VCaP (cell line): ENCODE measurements at regions not wholly inside any gene's neighbourhood (a gene's known extent, or its start where the extent isn't known, plus 50 kb on each side); places are given as distances from the start of the nearest gene placed in this dataset.

Experiments
- H3K27ac ChIP-seq: fragments of 450-650 bp; 2 replicates; pipeline ENCODE4 v1.5.1; 2017
- CTCF ChIP-seq: fragments of 450-650 bp; conservative IDR thresholded peaks from 2 replicates; pipeline ENCODE4 v1.5.1; 2017; ENCODE audit warnings: mild to moderate bottlenecking, moderate library complexity

- no peak overlapping the region for H3K27ac ChIP-seq
- no peak for TF ChIP-seq CTCF
These were observed 734.3 kb downstream of the STIM2 start for GRCh38 chr4:27594922-27595321.

- TF ChIP-seq CTCF, result no peak
These were observed 735.1 kb downstream of the STIM2 start for GRCh38 chr4:27595571-27596360.

GRCh38 chr4:27602172-27602571, 741.5 kb downstream of the STIM2 start:
- no peak overlapping the region for H3K27ac ChIP-seq
- no peak for TF ChIP-seq CTCF

More at GRCh38 chr4:27595571-27596360, 735.1 kb downstream of the STIM2 start:
- H3K27ac ChIP-seq, result no peak overlapping the region

- no peak for TF ChIP-seq CTCF
- H3K27ac ChIP-seq, result no peak overlapping the region
These were observed 744.1 kb downstream of the STIM2 start for GRCh38 chr4:27604692-27605091.

- no peak overlapping the region for H3K27ac ChIP-seq
- TF ChIP-seq CTCF, result no peak
These were observed 755.5 kb downstream of the STIM2 start for GRCh38 chr4:27616166-27616565.

- no peak overlapping the region for H3K27ac ChIP-seq
- TF ChIP-seq CTCF, result no peak
These were observed 758.8 kb downstream of the STIM2 start for GRCh38 chr4:27619435-27619834.

GRCh38 chr4:27620886-27621285, 760.2 kb downstream of the STIM2 start:
- no peak overlapping the region for H3K27ac ChIP-seq
- no peak for TF ChIP-seq CTCF
